Adipose tissue (tissue), 3 donors: ENCODE measurements at regions not wholly inside any gene's neighbourhood (a gene's known extent, or its start where the extent isn't known, plus 50 kb on each side); places are given as distances from the start of the nearest gene placed in this dataset.

Experiments used
- H3K27ac ChIP-seq: one replicate; pipeline ENCODE4 v1.5.1; 2013; ENCODE audit warnings: low read depth, low read length
- WGBS, 3 donors: extraction: QIAGEN DNeasy Blood & Tissue Kit; methylation state at CpG; one replicate each; pipeline ENCODE4 v1.1.7; 2013; 5-methylcytosine and 5-hydroxymethylcytosine counted together
- donor health status: healthy with polysubstance abuse.
- donor health status: Bipolar disorder and iron deficiency.
- donor health status: healthy.

- H3K27ac ChIP-seq: no peak overlapping the region
- 90 to 94% (median 91%) methylated on average over 8 of the region's 8 CpGs for WGBS, 3 donors
Observed at GRCh38 chr14:71694591-71695530, 237.4 kb upstream of the RGS6 start.

- 85 to 89% (median 88%) methylated on average over 6 of the region's 6 CpGs for WGBS, 3 donors
- H3K27ac ChIP-seq: no peak overlapping the region
Observed at GRCh38 chr14:71695611-71696350, 236.4 kb upstream of the RGS6 start.

GRCh38 chr14:71698027-71698426 lies 234.2 kb upstream of the RGS6 start:
- 86 to 88% (median 87%) methylated on average over 4 of the region's 4 CpGs for WGBS, 3 donors

GRCh38 chr14:71698673-71699072 lies 233.6 kb upstream of the RGS6 start:
- H3K27ac ChIP-seq: no peak overlapping the region
- 47 to 87% (median 57%) methylated on average over 4 of the region's 4 CpGs for WGBS, 3 donors

More at GRCh38 chr14:71698027-71698426, 234.2 kb upstream of the RGS6 start:
- H3K27ac ChIP-seq: no peak overlapping the region

GRCh38 chr14:71701990-71702389 lies 230.2 kb upstream of the RGS6 start:
- WGBS, 3 donors: 96% methylated on average over 5 of the region's 5 CpGs
- H3K27ac ChIP-seq: no peak overlapping the region

GRCh38 chr14:71702786-71703185 lies 229.4 kb upstream of the RGS6 start:
- H3K27ac ChIP-seq: no peak overlapping the region
- WGBS, 3 donors: 80 to 83% (median 82%) methylated on average over 2 of the region's 2 CpGs

- H3K27ac ChIP-seq: no peak overlapping the region
- 36 to 83% (median 53%) methylated on average over 4 of the region's 4 CpGs for WGBS, 3 donors
Observed at GRCh38 chr14:71703477-71703876, 228.8 kb upstream of the RGS6 start.

- WGBS, 3 donors: 89 to 100% (median 100%) methylated on average over 1 of the region's 1 CpG
- H3K27ac ChIP-seq: no peak overlapping the region
Observed at GRCh38 chr14:71704210-71704609, 228.0 kb upstream of the RGS6 start.

- WGBS, 3 donors: 81 to 93% (median 91%) methylated on average over 4 of the region's 4 CpGs
- no peak overlapping the region for H3K27ac ChIP-seq
Observed at GRCh38 chr14:71705460-71705859, 226.8 kb upstream of the RGS6 start.

GRCh38 chr14:71709076-71709475 lies 223.2 kb upstream of the RGS6 start:
- H3K27ac ChIP-seq: no peak overlapping the region

GRCh38 chr14:71709987-71710386 lies 222.2 kb upstream of the RGS6 start:
- no peak overlapping the region for H3K27ac ChIP-seq
- 83 to 96% (median 86%) methylated on average over 7 of the region's 7 CpGs for WGBS, 3 donors

More at GRCh38 chr14:71709076-71709475, 223.2 kb upstream of the RGS6 start:
- 98% methylated on average over 9 of the region's 9 CpGs for WGBS, 3 donors

- WGBS, 3 donors: 86 to 96% (median 94%) methylated on average over 2 of the region's 2 CpGs
- no peak overlapping the region for H3K27ac ChIP-seq
Observed at GRCh38 chr14:71711125-71711524, 221.1 kb upstream of the RGS6 start.

GRCh38 chr14:71711619-71712018 lies 220.6 kb upstream of the RGS6 start:
- H3K27ac ChIP-seq: no peak overlapping the region
- WGBS, 3 donors: 50 to 84% (median 65%) methylated on average over 1 of the region's 1 CpG

GRCh38 chr14:71712478-71712877 lies 219.8 kb upstream of the RGS6 start:
- H3K27ac ChIP-seq: no peak overlapping the region
- 93 to 96% (median 94%) methylated on average over 2 of the region's 2 CpGs for WGBS, 3 donors

GRCh38 chr14:71713016-71713415 lies 219.2 kb upstream of the RGS6 start:
- no peak overlapping the region for H3K27ac ChIP-seq
- 86 to 96% (median 91%) methylated on average over 1 of the region's 1 CpG for WGBS, 3 donors

- WGBS, 3 donors: 90 to 92% (median 91%) methylated on average over 1 of the region's 1 CpG
- no peak overlapping the region for H3K27ac ChIP-seq
Observed at GRCh38 chr14:71713451-71713850, 218.8 kb upstream of the RGS6 start.

GRCh38 chr14:71714225-71714624 lies 218.0 kb upstream of the RGS6 start:
- 89 to 92% (median 89%) methylated on average over 1 of the region's 1 CpG for WGBS, 3 donors

GRCh38 chr14:71716041-71716772 lies 216.0 kb upstream of the RGS6 start:
- H3K27ac ChIP-seq: no peak overlapping the region
- WGBS, 3 donors: 87 to 95% (median 90%) methylated on average over 6 of the region's 6 CpGs

More at GRCh38 chr14:71714225-71714624, 218.0 kb upstream of the RGS6 start:
- no peak overlapping the region for H3K27ac ChIP-seq
